ENCODE measurements at regions not wholly inside any gene's neighbourhood (a gene's known extent, or its start where the extent isn't known, plus 50 kb on each side); places are given as distances from the start of the nearest gene placed in this dataset.

DNA sequence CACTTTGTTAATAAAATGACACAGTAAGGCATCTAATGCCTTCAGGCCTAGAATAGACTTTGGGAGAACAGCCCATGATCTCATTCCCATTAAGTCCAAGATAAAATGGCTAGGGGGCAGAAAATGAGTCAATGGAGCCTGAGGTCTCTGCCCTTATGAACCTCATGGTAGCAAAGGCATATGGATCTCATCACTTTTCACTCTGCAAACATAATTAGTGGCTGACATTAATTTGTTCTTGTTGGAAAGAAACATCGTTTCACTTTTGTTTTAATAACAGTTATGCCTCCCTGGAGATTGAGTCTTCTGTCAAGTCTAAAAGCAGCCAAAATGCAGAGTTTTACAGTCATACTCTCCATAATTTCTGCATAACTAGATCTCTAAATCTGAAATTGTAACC, 111.8 kb upstream of the API5 start:
- no peak for DNase-seq (ENCODE audit: low read depth in 2 of 2)
- H3K4me1 ChIP-seq (ENCODE audit: control insufficient read depth, extremely low read depth, insufficient read depth, low read length), result no peaks in the 10 kb centered on the region
- H3K9ac ChIP-seq (ENCODE audit: insufficient read depth, low read length), result no peak overlapping the region
- H3K4me3 ChIP-seq (replicated peaks in 1 of 4; ENCODE audit: control extremely low read depth in 1 of 4, insufficient read depth in 1 of 4, low read depth in 3 of 4, low read length in 4 of 4), result no peak overlapping the region
- H3K79me2 ChIP-seq (ENCODE audit: control insufficient read depth, insufficient read depth, low read length), result no peaks in the 10 kb centered on the region
- no peaks in the 10 kb centered on the region for H4K20me1 ChIP-seq (ENCODE audit: control insufficient read depth, extremely low read depth, insufficient read depth, low read length)
- H3K27ac ChIP-seq (ENCODE audit: insufficient read depth, low read length), result no peak overlapping the region
- TF ChIP-seq EZH2 (IDR thresholded peaks at IDR 0.05; ENCODE audit: low read length, missing control alignments), result no peak
- TF ChIP-seq, protein P1, sequence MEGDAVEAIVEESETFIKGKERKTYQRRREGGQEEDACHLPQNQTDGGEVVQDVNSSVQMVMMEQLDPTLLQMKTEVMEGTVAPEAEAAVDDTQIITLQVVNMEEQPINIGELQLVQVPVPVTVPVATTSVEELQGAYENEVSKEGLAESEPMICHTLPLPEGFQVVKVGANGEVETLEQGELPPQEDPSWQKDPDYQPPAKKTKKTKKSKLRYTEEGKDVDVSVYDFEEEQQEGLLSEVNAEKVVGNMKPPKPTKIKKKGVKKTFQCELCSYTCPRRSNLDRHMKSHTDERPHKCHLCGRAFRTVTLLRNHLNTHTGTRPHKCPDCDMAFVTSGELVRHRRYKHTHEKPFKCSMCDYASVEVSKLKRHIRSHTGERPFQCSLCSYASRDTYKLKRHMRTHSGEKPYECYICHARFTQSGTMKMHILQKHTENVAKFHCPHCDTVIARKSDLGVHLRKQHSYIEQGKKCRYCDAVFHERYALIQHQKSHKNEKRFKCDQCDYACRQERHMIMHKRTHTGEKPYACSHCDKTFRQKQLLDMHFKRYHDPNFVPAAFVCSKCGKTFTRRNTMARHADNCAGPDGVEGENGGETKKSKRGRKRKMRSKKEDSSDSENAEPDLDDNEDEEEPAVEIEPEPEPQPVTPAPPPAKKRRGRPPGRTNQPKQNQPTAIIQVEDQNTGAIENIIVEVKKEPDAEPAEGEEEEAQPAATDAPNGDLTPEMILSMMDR (conservative IDR thresholded peaks at IDR 0.05 in 1 of 2, IDR thresholded peaks at IDR 0.05 in 1 of 2; ENCODE audit: low read depth in 1 of 2, low read length in 2 of 2), result no peak
- no peaks in the 10 kb centered on the region for H3K27me3 ChIP-seq (ENCODE audit: control insufficient read depth, insufficient read depth, low read length)
- H3K9me3 ChIP-seq (ENCODE audit: control insufficient read depth, insufficient read depth, low read depth, low read length), result no peaks in the 10 kb centered on the region
- no peak overlapping the region for H3K4me2 ChIP-seq (ENCODE audit: extremely low read depth, insufficient read depth, low read length)
- no peak overlapping the region for H2AFZ ChIP-seq (ENCODE audit: low read length)
- H3K36me3 ChIP-seq (ENCODE audit: control insufficient read depth, insufficient read depth, low read length), result no peaks in the 10 kb centered on the region

GRCh38 chr11:43212279-43212678, 99.5 kb upstream of the API5 start:
- Histone ChIP-seq H3K27ac (ENCODE audit: insufficient read depth, low read length) (no peak overlapping the region), H3K4me2 (ENCODE audit: extremely low read depth, insufficient read depth, low read length) (no peak overlapping the region), H3K27me3 (ENCODE audit: control insufficient read depth, insufficient read depth, low read length) (no peaks in the 10 kb centered on the region), H3K79me2 (ENCODE audit: control insufficient read depth, insufficient read depth, low read length) (no peaks in the 10 kb centered on the region), H4K20me1 (ENCODE audit: control insufficient read depth, extremely low read depth, insufficient read depth, low read length) (no peaks in the 10 kb centered on the region), H2AFZ (ENCODE audit: low read length) (no peak overlapping the region), H3K9me3 (ENCODE audit: control insufficient read depth, insufficient read depth, low read depth, low read length) (no peaks in the 10 kb centered on the region), H3K4me1 (ENCODE audit: control insufficient read depth, extremely low read depth, insufficient read depth, low read length) (no peaks in the 10 kb centered on the region), H3K4me3 (replicated peaks in 1 of 4; ENCODE audit: control extremely low read depth in 1 of 4, insufficient read depth in 1 of 4, low read depth in 3 of 4, low read length in 4 of 4) (no peak overlapping the region), H3K36me3 (ENCODE audit: control insufficient read depth, insufficient read depth, low read length) (no peaks in the 10 kb centered on the region), H3K9ac (ENCODE audit: insufficient read depth, low read length) (no peak overlapping the region)
- TF ChIP-seq, protein P1 (conservative IDR thresholded peaks at IDR 0.05 in 1 of 2, IDR thresholded peaks at IDR 0.05 in 1 of 2; ENCODE audit: low read depth in 1 of 2, low read length in 2 of 2), result no peak
- no peak for TF ChIP-seq EZH2 (IDR thresholded peaks at IDR 0.05; ENCODE audit: low read length, missing control alignments)
- DNase-seq (ENCODE audit: low read depth in 2 of 2), result no peak

- no peaks in the 10 kb centered on the region for H3K79me2 ChIP-seq (ENCODE audit: control insufficient read depth, insufficient read depth, low read length)
- no peak overlapping the region for H3K4me2 ChIP-seq (ENCODE audit: extremely low read depth, insufficient read depth, low read length)
- H2AFZ ChIP-seq (ENCODE audit: low read length), result no peak overlapping the region
- H4K20me1 ChIP-seq (ENCODE audit: control insufficient read depth, extremely low read depth, insufficient read depth, low read length), result no peaks in the 10 kb centered on the region
- no peaks in the 10 kb centered on the region for H3K4me1 ChIP-seq (ENCODE audit: control insufficient read depth, extremely low read depth, insufficient read depth, low read length)
- H3K9me3 ChIP-seq (ENCODE audit: control insufficient read depth, insufficient read depth, low read depth, low read length), result no peaks in the 10 kb centered on the region
- no peak for DNase-seq (ENCODE audit: low read depth in 2 of 2)
- no peaks in the 10 kb centered on the region for H3K27me3 ChIP-seq (ENCODE audit: control insufficient read depth, insufficient read depth, low read length)
- H3K27ac ChIP-seq (ENCODE audit: insufficient read depth, low read length), result no peak overlapping the region
- TF ChIP-seq, protein P1 (conservative IDR thresholded peaks at IDR 0.05 in 1 of 2, IDR thresholded peaks at IDR 0.05 in 1 of 2; ENCODE audit: low read depth in 1 of 2, low read length in 2 of 2), result no peak
- TF ChIP-seq EZH2 (IDR thresholded peaks at IDR 0.05; ENCODE audit: low read length, missing control alignments), result no peak
- no peaks in the 10 kb centered on the region for H3K36me3 ChIP-seq (ENCODE audit: control insufficient read depth, insufficient read depth, low read length)
- H3K9ac ChIP-seq (ENCODE audit: insufficient read depth, low read length), result no peak overlapping the region
- no peak overlapping the region for H3K4me3 ChIP-seq (replicated peaks in 1 of 4; ENCODE audit: control extremely low read depth in 1 of 4, insufficient read depth in 1 of 4, low read depth in 3 of 4, low read length in 4 of 4)
Measured at GRCh38 chr11:43214471-43214870, 97.3 kb upstream of the API5 start.
